C4-2B (cell line): ENCODE measurements at regions not wholly inside any gene's neighbourhood (a gene's known extent, or its start where the extent isn't known, plus 50 kb on each side); places are given as distances from the start of the nearest gene placed in this dataset.

Source experiments
- ZFX ChIP-seq: fragments of 450-650 bp; IDR thresholded peaks from 2 replicates; pipeline ENCODE4 v1.6.1; 2017
- TF ChIP-seq, protein P1 (sequence below): fragments of 450-650 bp; conservative IDR thresholded peaks from 2 replicates; pipeline ENCODE4 v1.5.1; 2017; ENCODE audit warnings: mild to moderate bottlenecking

- TF ChIP-seq, protein P1, sequence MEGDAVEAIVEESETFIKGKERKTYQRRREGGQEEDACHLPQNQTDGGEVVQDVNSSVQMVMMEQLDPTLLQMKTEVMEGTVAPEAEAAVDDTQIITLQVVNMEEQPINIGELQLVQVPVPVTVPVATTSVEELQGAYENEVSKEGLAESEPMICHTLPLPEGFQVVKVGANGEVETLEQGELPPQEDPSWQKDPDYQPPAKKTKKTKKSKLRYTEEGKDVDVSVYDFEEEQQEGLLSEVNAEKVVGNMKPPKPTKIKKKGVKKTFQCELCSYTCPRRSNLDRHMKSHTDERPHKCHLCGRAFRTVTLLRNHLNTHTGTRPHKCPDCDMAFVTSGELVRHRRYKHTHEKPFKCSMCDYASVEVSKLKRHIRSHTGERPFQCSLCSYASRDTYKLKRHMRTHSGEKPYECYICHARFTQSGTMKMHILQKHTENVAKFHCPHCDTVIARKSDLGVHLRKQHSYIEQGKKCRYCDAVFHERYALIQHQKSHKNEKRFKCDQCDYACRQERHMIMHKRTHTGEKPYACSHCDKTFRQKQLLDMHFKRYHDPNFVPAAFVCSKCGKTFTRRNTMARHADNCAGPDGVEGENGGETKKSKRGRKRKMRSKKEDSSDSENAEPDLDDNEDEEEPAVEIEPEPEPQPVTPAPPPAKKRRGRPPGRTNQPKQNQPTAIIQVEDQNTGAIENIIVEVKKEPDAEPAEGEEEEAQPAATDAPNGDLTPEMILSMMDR = no peak
- no peak for TF ChIP-seq ZFX
These were observed 128.3 kb upstream of the ARHGEF3 start for GRCh38 chr3:56929809-56930615.
